AG10803 (cell line): ENCODE measurements at regions not wholly inside any gene's neighbourhood (a gene's known extent, or its start where the extent isn't known, plus 50 kb on each side); places are given as distances from the start of the nearest gene placed in this dataset.
A peak's percentile ranks its signal among the peaks of the same experiment; 100 is the strongest.

Source experiments
- DNase-seq: peaks from one replicate; pipeline ENCODE4 v3.0.0; 2010; ENCODE audit warnings: low read depth
- H3K4me3 ChIP-seq: 2 replicates; pipeline ENCODE4 v1.5.1; 2011; ENCODE audit warnings: mild to moderate bottlenecking, low read length, control low read depth
- CTCF ChIP-seq: conservative IDR thresholded peaks from 2 replicates; pipeline ENCODE4 v1.5.1; 2011; ENCODE audit warnings: mild to moderate bottlenecking, low read length, control low read depth, inconsistent platforms

GRCh38 chrX:34379891-34380290, 247.8 kb upstream of the FAM47A start:
- no peak for TF ChIP-seq CTCF
- DNase-seq, result no peak
- H3K4me3 ChIP-seq, result no peak overlapping the region

- no peak for DNase-seq
- TF ChIP-seq CTCF, result no peak
- no peak overlapping the region for H3K4me3 ChIP-seq
Observed at GRCh38 chrX:34377645-34378044, 245.5 kb upstream of the FAM47A start.

- TF ChIP-seq CTCF, result no peak
- H3K4me3 ChIP-seq, result no peak overlapping the region
- DNase-seq, result no peak
Observed at GRCh38 chrX:34371754-34372153, 239.6 kb upstream of the FAM47A start.

GRCh38 chrX:34365471-34365870, 233.4 kb upstream of the FAM47A start:
- TF ChIP-seq CTCF, result peak; percentile 37
- peak; percentile 1 for DNase-seq
- no peak overlapping the region for H3K4me3 ChIP-seq

GRCh38 chrX:34350561-34351335, 218.6 kb upstream of the FAM47A start:
- no peak overlapping the region for H3K4me3 ChIP-seq
- no peak for TF ChIP-seq CTCF
- no peak for DNase-seq

GRCh38 chrX:34343001-34343400, 210.9 kb upstream of the FAM47A start:
- no peak overlapping the region for H3K4me3 ChIP-seq
- DNase-seq, result no peak
- no peak for TF ChIP-seq CTCF

GRCh38 chrX:34341814-34342213, 209.7 kb upstream of the FAM47A start:
- DNase-seq, result no peak
- no peak for TF ChIP-seq CTCF
- H3K4me3 ChIP-seq, result no peak overlapping the region
